Skeletal muscle satellite cell (primary cell): ENCODE measurements at regions not wholly inside any gene's neighbourhood (a gene's known extent, or its start where the extent isn't known, plus 50 kb on each side); places are given as distances from the start of the nearest gene placed in this dataset.
"Not testable (repeated sequence)": the region's sequence is repeated elsewhere in the genome, so short reads cannot be mapped to it uniquely, and the experiment has no call there.

Experiments
- H3K27me3 ChIP-seq: 2 replicates; pipeline ENCODE4 v1.7.0; 2013; ENCODE audit warnings: low read length; ENCODE audit not compliant: control insufficient read depth, insufficient read depth
- H3K36me3 ChIP-seq: 2 replicates; pipeline ENCODE4 v1.7.0; 2013; ENCODE audit warnings: mild to moderate bottlenecking, control low read depth, low read length; ENCODE audit not compliant: insufficient read depth
- H3K4me1 ChIP-seq: 2 replicates; pipeline ENCODE4 v1.7.0; 2013; ENCODE audit warnings: low read length; ENCODE audit not compliant: control insufficient read depth, insufficient read depth
- H3K4me2 ChIP-seq: 2 replicates; pipeline ENCODE4 v1.7.0; 2013; ENCODE audit warnings: mild to moderate bottlenecking, low read length
- H3K4me3 ChIP-seq: 2 replicates; pipeline ENCODE4 v1.7.0; 2013; ENCODE audit warnings: low read length
- H3K9ac ChIP-seq: 2 replicates; pipeline ENCODE4 v1.7.0; 2013; ENCODE audit warnings: mild to moderate bottlenecking, low read depth, low read length, moderate library complexity
- H3K9me3 ChIP-seq: replicated peaks from 2 replicates; pipeline ENCODE4 v1.7.0; 2013; ENCODE audit warnings: mild to moderate bottlenecking, control low read depth, low read length

DNA sequence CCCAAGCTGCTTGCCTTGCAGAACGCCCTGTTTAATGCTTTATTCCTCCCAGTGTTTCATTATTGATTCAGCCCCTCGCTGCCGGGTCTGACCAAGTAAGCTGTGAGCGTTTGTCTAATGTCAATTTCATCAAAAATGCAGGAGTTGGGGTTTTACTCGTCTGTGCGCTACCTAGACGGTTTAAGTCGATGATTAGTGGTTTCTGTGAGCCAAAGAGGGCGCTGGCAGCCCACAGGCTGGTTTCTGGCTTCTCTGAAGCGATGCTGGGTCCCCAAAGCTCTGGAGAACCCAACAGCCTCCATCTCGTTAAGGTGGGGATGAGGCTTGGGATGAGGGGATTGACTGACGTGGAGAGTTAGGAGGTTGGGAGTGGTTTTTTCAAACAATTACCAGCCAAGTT, 102.9 kb downstream of the SYF2 start:
- no peak overlapping the region for H3K4me3 ChIP-seq
- H3K36me3 ChIP-seq: no peaks in the 10 kb centered on the region
- H3K9me3 ChIP-seq: no peaks in the 10 kb centered on the region
- H3K4me2 ChIP-seq: no peak overlapping the region
- no peak overlapping the region for H3K9ac ChIP-seq
- H3K4me1 ChIP-seq: no peaks in the 10 kb centered on the region
- H3K27me3 ChIP-seq: peaks cover 33% of the 10 kb centered on the region

DNA sequence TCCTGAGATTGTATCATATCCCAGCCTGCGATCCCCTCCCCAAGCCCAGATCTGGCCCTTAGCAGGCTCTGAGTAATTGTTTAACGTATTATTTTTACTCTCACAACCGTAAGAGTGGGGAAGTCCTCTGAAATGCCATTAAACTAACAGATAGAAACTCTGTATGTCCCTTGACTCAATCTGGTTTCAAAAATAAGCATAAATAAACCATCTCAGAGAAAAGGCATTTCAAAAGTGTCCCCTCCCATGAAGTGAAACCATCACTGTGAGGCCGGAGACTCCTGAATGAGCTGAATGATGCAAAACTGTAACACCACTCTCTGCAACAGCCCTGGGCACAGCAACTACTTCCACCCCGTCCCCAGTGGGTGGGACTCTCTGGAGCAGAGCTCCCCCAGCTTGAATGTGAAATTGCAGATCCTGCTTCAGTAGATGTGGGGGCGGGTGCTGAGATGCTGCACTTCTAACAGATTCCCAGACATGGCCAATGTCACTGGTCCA, 104.1 kb downstream of the SYF2 start:
- H3K9ac ChIP-seq: no peak overlapping the region

DNA sequence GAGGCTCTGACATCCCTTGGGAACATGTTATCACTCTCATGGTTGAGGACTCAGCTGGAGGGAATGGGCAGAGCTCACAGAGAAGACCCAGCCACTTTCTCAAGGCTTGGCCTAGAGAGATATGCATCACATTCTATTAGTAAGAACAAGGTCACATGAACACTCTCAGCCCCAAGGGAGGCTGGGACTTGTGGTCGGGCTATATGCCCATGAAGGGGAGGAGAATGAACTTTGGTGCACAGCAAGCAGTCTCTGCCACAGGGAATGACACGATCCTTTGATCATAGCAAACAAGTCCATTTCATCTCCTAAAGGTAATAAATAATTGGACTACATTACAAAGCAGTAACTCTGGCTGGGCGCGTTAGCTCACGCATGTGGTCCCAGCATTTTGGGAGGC, 105.7 kb downstream of the SYF2 start:
- H3K9ac ChIP-seq: no peak overlapping the region
- H3K4me2 ChIP-seq: no peak overlapping the region
- H3K9me3 ChIP-seq: no peaks in the 10 kb centered on the region
- H3K4me1 ChIP-seq: no peaks in the 10 kb centered on the region
- H3K4me3 ChIP-seq: no peak overlapping the region
- H3K36me3 ChIP-seq: no peaks in the 10 kb centered on the region
- peaks cover 28% of the 10 kb centered on the region for H3K27me3 ChIP-seq

More for the DNA sequence above, 104.1 kb downstream of the SYF2 start:
- H3K4me1 ChIP-seq: no peaks in the 10 kb centered on the region
- no peaks in the 10 kb centered on the region for H3K9me3 ChIP-seq
- H3K36me3 ChIP-seq: no peaks in the 10 kb centered on the region
- peaks cover 33% of the 10 kb centered on the region for H3K27me3 ChIP-seq
- H3K4me3 ChIP-seq: no peak overlapping the region
- H3K4me2 ChIP-seq: no peak overlapping the region

DNA sequence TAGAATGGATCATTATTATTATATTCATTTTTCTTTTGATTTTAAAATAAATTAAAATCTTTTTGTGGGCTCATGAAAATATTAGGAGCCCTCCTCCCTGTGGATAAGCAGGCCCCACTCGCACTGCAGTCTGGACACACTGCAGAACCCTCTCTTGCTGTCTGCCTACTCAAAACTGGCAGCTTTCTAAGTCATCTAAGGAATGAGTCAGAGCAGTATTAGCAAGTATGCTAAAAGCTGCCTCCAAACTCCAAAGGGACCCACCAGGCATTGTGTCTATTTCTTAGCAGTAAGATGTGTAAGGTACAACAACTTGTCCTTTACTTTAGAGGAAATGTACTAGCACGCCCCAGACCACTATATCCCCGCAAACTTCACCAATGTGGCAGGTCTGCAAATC, 108.8 kb downstream of the SYF2 start:
- H3K36me3 ChIP-seq: no peaks in the 10 kb centered on the region
- no peaks in the 10 kb centered on the region for H3K4me1 ChIP-seq
- H3K4me3 ChIP-seq: no peak overlapping the region
- H3K9me3 ChIP-seq: no peaks in the 10 kb centered on the region
- peaks cover 16% of the 10 kb centered on the region for H3K27me3 ChIP-seq
- no peak overlapping the region for H3K9ac ChIP-seq
- H3K4me2 ChIP-seq: no peak overlapping the region

DNA sequence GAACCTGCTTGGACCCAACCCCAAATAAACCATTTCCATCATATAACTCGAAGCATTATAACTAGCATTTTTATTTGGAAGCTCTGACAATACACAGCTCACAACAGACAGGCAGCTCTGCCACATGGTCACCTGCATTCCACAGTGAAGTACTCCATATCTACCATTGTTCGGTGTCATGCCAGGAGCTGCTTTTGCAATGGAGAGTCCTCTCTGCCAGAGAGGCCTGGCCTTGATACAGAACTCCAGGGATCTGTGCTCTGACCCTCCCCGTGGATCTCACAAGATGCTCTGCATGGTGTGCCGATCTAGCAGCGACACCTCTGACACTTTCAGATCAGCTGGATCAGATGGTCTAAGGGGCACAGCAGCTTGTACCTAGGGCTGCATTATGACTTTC, 109.6 kb downstream of the SYF2 start:
- H3K4me2 ChIP-seq: no peak overlapping the region
- H3K9me3 ChIP-seq: no peaks in the 10 kb centered on the region
- no peaks in the 10 kb centered on the region for H3K4me1 ChIP-seq
- H3K27me3 ChIP-seq: peaks cover 11% of the 10 kb centered on the region
- H3K36me3 ChIP-seq: no peaks in the 10 kb centered on the region
- no peak overlapping the region for H3K9ac ChIP-seq
- no peak overlapping the region for H3K4me3 ChIP-seq

DNA sequence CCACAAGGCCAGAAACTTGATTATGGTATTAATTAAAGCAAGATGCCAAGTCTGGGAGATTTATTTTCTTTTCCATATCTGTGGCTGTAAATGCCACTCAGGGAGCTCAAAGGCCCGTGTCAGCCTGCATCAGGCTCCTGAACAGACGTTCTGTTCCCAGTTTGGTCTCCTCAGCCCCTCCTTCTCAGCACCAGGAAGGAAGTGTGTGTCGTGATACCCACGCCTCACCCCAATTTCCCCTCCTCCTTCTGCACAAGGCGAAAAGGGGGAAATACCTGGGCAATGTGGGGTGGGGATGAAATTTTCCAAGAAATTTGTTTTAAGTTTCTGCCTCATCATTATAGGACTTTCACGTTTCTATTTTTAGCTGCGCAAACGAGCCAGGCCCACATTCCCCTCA, 112.0 kb downstream of the SYF2 start:
- H3K9ac ChIP-seq: no peak overlapping the region
- H3K4me3 ChIP-seq: no peak overlapping the region
- H3K27me3 ChIP-seq: peaks cover 4% of the 10 kb centered on the region
- no peak overlapping the region for H3K4me2 ChIP-seq
- no peaks in the 10 kb centered on the region for H3K36me3 ChIP-seq
- H3K4me1 ChIP-seq: no peaks in the 10 kb centered on the region
- H3K9me3 ChIP-seq: no peaks in the 10 kb centered on the region

DNA sequence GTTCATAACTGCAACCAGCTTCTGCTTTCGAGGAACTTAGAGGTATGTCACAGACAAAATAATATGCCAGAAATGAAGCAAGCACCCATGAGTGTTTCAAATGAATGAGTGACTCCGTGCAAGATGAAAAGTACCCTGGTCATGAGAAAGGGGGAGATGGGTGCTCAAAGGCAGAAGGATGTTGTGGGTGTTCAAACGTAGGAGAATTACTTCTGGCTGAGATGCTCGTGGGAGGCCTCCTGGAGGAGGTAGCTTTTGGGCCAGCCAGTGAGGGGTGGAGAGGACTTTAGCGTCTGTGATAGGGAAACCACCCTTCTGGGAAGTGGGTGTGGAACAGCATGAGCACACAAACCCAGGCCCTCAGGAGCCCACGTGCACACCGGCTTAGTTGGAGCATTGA, 113.8 kb downstream of the SYF2 start:
- no peaks in the 10 kb centered on the region for H3K36me3 ChIP-seq
- H3K27me3 ChIP-seq: peaks cover 14% of the 10 kb centered on the region
- H3K4me3 ChIP-seq: no peak overlapping the region
- H3K4me2 ChIP-seq: no peak overlapping the region
- no peaks in the 10 kb centered on the region for H3K4me1 ChIP-seq
- H3K9me3 ChIP-seq: no peaks in the 10 kb centered on the region
- no peak overlapping the region for H3K9ac ChIP-seq

DNA sequence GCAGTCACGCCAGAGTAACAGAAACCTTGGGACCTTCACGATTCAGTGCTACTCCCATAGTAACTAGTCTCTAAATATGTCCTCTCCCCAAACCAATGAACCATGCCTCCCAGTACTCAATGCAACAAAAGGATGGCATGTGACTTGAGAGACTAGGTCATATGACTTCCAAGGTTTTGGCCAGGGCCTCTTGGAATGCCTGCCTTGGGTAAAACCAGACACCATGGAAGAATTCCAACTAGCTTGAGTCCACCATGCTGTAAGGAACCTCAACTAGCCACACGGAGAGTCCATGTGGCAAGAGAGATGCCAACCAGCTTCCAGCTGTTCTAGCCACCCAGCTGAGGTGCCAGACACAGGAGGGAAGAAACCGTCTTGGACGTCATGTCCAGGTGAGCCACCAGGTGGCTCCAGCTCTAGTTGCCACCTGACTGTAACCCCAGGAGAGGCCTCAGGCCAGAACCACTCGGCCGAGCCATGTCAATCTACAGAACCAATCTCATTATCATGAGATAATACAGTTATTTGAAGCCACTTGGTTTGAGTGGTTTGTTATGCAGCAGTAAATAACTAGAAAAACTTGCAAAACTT, 115.0 kb downstream of the SYF2 start:
- Histone ChIP-seq H3K4me3 (no peak overlapping the region), H3K9ac (no peak overlapping the region), H3K4me1 (no peaks in the 10 kb centered on the region), H3K4me2 (no peak overlapping the region), H3K27me3 (peaks cover 19% of the 10 kb centered on the region), H3K9me3 (no peaks in the 10 kb centered on the region), H3K36me3 (no peaks in the 10 kb centered on the region)

DNA sequence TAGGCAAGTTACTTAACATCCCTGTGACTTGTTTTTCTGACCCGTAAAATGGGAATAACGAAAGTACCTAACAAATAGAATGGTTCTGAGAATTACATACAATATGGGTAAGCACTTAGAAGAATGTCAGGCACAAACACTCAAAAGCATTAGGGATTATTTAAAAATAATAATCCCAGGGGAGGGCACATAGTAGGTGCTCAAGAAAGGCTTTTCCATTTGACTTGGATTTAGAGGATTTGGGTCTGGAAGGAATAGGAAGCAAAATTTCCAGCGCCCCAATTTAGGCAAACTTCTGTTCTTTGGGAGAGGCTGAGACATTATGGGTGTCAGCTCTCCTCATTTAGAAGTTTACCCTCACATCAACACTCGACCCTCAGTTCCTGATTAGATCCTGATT, 115.5 kb downstream of the SYF2 start:
- no peaks in the 10 kb centered on the region for H3K9me3 ChIP-seq
- no peak overlapping the region for H3K4me3 ChIP-seq
- H3K4me1 ChIP-seq: no peaks in the 10 kb centered on the region
- H3K27me3 ChIP-seq: peaks cover 20% of the 10 kb centered on the region
- H3K4me2 ChIP-seq: no peak overlapping the region
- no peaks in the 10 kb centered on the region for H3K36me3 ChIP-seq
- no peak overlapping the region for H3K9ac ChIP-seq

DNA sequence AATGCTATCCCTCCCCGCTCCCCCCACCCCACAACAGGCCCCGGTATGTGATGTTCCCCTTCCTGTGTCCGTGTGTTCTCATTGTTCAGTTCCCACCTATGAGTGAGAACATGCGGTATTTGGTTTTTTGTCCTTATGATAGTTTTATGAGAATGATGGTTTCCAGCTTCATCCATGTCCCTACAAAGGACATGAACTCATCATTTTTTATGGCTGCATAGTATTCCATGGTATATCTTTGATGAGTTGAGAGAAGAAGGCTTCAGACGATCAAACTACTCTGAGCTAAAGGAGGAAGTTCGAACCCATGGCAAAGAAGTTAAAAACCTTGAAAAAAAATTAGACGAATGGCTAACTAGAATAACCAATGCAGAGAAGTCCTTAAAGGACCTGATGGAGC, 116.2 kb downstream of the SYF2 start:
- H3K27me3 ChIP-seq: peaks cover 23% of the 10 kb centered on the region
- H3K9me3 ChIP-seq, H3K4me1 ChIP-seq, H3K36me3 ChIP-seq, H3K4me3 ChIP-seq, H3K4me2 ChIP-seq, H3K9ac ChIP-seq: not testable (repeated sequence)

DNA sequence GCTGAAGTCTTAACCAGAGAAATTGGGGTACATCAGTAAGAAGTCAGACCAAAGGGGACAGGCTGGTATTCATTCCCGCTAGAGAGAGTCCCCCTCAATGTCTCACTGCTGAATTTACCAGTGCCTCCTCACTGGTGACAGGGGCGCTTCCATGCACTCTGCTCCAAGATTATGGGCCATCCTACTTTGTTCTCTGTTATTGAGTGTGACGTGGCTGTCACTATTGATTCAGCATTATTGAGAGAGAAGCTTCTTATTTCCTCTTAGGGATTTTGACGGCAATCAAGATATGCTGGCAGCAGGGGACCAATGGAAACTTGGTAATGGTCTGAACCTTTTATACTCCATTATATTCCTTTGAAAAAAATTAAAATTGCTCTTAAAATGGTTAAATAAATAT, 118.6 kb downstream of the SYF2 start:
- Histone ChIP-seq H3K9me3 (no peaks in the 10 kb centered on the region), H3K4me1 (no peaks in the 10 kb centered on the region), H3K9ac (no peak overlapping the region), H3K4me2 (no peak overlapping the region), H3K4me3 (no peak overlapping the region), H3K27me3 (peaks cover 23% of the 10 kb centered on the region), H3K36me3 (no peaks in the 10 kb centered on the region)

DNA sequence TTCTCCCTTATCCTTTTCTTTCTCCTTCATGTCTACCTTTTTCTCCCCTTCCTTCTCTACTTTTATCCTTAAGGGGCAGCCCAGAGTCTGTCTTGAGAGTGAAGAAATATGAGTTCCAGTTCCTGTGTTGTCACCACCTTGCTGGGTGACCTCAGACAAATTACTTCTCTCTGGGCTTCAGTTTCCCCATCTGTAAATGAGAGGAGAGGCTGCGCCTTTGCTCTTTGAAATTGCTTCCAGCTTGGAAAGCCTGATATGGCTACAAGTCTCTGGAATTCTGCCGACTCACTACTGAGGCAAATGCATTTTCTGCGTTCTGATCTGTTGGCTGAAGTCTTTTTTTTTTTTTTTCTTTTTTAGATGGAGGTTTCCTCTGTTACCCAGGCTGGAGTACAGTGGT, 119.2 kb downstream of the SYF2 start:
- no peak overlapping the region for H3K4me3 ChIP-seq
- peaks cover 25% of the 10 kb centered on the region for H3K27me3 ChIP-seq

More for the DNA sequence above, 119.2 kb downstream of the SYF2 start:
- Histone ChIP-seq H3K9ac (no peak overlapping the region), H3K36me3 (no peaks in the 10 kb centered on the region), H3K4me1 (no peaks in the 10 kb centered on the region), H3K9me3 (no peaks in the 10 kb centered on the region), H3K4me2 (no peak overlapping the region)
